ENCODE measurements at regions not wholly inside any gene's neighbourhood (a gene's known extent, or its start where the extent isn't known, plus 50 kb on each side); places are given as distances from the start of the nearest gene placed in this dataset.

GRCh38 chr5:103648086-103648485 is 85.5 kb upstream of the NUDT12 start:
- H3K27ac ChIP-seq, result no peak overlapping the region

GRCh38 chr5:103646698-103647614 is 84.4 kb upstream of the NUDT12 start:
- Histone ChIP-seq H3K27ac (no peak overlapping the region), H3K36me3 (no peaks in the 10 kb centered on the region), H3K27me3 (no peaks in the 10 kb centered on the region), H3K4me3 (no peak overlapping the region), H3K4me1 (no peaks in the 10 kb centered on the region), H3K9me3 (no peaks in the 10 kb centered on the region)
- intact Hi-C loops (cut with DNase I; ENCODE audit: low total_unique reads), result no loop called here
- TF ChIP-seq, protein P1, sequence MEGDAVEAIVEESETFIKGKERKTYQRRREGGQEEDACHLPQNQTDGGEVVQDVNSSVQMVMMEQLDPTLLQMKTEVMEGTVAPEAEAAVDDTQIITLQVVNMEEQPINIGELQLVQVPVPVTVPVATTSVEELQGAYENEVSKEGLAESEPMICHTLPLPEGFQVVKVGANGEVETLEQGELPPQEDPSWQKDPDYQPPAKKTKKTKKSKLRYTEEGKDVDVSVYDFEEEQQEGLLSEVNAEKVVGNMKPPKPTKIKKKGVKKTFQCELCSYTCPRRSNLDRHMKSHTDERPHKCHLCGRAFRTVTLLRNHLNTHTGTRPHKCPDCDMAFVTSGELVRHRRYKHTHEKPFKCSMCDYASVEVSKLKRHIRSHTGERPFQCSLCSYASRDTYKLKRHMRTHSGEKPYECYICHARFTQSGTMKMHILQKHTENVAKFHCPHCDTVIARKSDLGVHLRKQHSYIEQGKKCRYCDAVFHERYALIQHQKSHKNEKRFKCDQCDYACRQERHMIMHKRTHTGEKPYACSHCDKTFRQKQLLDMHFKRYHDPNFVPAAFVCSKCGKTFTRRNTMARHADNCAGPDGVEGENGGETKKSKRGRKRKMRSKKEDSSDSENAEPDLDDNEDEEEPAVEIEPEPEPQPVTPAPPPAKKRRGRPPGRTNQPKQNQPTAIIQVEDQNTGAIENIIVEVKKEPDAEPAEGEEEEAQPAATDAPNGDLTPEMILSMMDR (IDR thresholded peaks at IDR 0.05), result no peak
- no peak for TF ChIP-seq POLR2AphosphoS5 (IDR thresholded peaks at IDR 0.05)
- TF ChIP-seq POLR2A (IDR thresholded peaks at IDR 0.05), result no peak
- no peak for TF ChIP-seq EP300 (IDR thresholded peaks at IDR 0.05)
- DNase-seq, result no peak
- 60 to 76% (median 66%) methylated on average over 6 of the region's 6 CpGs for WGBS, 5 donors

More at GRCh38 chr5:103648086-103648485, 85.5 kb upstream of the NUDT12 start:
- H3K4me3 ChIP-seq, result no peak overlapping the region
- DNase-seq, result no peak
- no peaks in the 10 kb centered on the region for H3K9me3 ChIP-seq
- H3K27me3 ChIP-seq, result no peaks in the 10 kb centered on the region
- no peaks in the 10 kb centered on the region for H3K36me3 ChIP-seq
- TF ChIP-seq EP300 (IDR thresholded peaks at IDR 0.05) (no peak), POLR2A (IDR thresholded peaks at IDR 0.05) (no peak), POLR2AphosphoS5 (IDR thresholded peaks at IDR 0.05) (no peak)
- TF ChIP-seq, protein P1 (IDR thresholded peaks at IDR 0.05), result no peak
- intact Hi-C loops (cut with DNase I; ENCODE audit: low total_unique reads), result no loop called here
- H3K4me1 ChIP-seq, result no peaks in the 10 kb centered on the region
- WGBS, 5 donors, result 72 to 88% (median 76%) methylated on average over 2 of the region's 2 CpGs

- H3K27me3 ChIP-seq, result no peaks in the 10 kb centered on the region
- H3K27ac ChIP-seq, result no peak overlapping the region
- TF ChIP-seq POLR2A (IDR thresholded peaks at IDR 0.05) (no peak), POLR2AphosphoS5 (IDR thresholded peaks at IDR 0.05) (no peak), EP300 (IDR thresholded peaks at IDR 0.05) (no peak)
- intact Hi-C loops (cut with DNase I; ENCODE audit: low total_unique reads), result no loop called here
- DNase-seq, result no peak
- no peaks in the 10 kb centered on the region for H3K9me3 ChIP-seq
- no peaks in the 10 kb centered on the region for H3K4me1 ChIP-seq
- WGBS, 5 donors, result 77 to 92% (median 86%) methylated on average over 1 of the region's 1 CpG
- H3K36me3 ChIP-seq, result no peaks in the 10 kb centered on the region
- H3K4me3 ChIP-seq, result no peak overlapping the region
Observed at GRCh38 chr5:103645816-103646215, 83.2 kb upstream of the NUDT12 start.

DNA sequence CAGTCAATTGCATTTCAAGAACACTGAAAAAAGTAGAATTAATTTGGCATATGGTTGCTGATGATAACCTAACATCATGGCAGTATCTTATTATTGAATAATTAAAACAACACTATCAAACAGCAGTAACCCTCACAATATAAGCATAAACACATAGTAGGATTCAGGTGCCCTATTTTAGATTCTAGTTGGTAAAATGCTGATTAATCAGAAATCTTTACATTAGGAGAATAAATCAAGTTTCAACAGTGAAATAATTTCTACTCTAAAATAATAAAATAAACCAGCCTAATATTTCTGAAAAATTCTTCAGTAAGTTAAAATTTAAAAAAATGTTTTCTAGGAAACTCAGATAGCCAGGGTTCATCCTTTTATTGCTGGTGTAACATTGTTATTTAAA is 76.4 kb upstream of the NUDT12 start:
- intact Hi-C loops (cut with DNase I; ENCODE audit: low total_unique reads), result no loop called here
- H3K27me3 ChIP-seq, result no peaks in the 10 kb centered on the region
- H3K36me3 ChIP-seq, result no peaks in the 10 kb centered on the region
- no peaks in the 10 kb centered on the region for H3K4me1 ChIP-seq
- DNase-seq, result no peak
- no peaks in the 10 kb centered on the region for H3K9me3 ChIP-seq
- H3K27ac ChIP-seq, result no peak overlapping the region
- no peak overlapping the region for H3K4me3 ChIP-seq
- TF ChIP-seq POLR2A (IDR thresholded peaks at IDR 0.05), result no peak
- no peak for TF ChIP-seq EP300 (IDR thresholded peaks at IDR 0.05)
- TF ChIP-seq POLR2AphosphoS5 (IDR thresholded peaks at IDR 0.05), result no peak
- TF ChIP-seq, protein P1 (IDR thresholded peaks at IDR 0.05), result no peak

GRCh38 chr5:103624675-103625074 is 62.1 kb upstream of the NUDT12 start:
- H3K9me3 ChIP-seq, result no peaks in the 10 kb centered on the region
- H3K36me3 ChIP-seq, result no peaks in the 10 kb centered on the region
- no peaks in the 10 kb centered on the region for H3K4me1 ChIP-seq
- DNase-seq, result no peak
- H3K27ac ChIP-seq, result no peak overlapping the region
- TF ChIP-seq POLR2A (IDR thresholded peaks at IDR 0.05) (no peak), EP300 (IDR thresholded peaks at IDR 0.05) (no peak), POLR2AphosphoS5 (IDR thresholded peaks at IDR 0.05) (no peak)
- TF ChIP-seq, protein P1 (IDR thresholded peaks at IDR 0.05), result no peak
- 61 to 74% (median 69%) methylated on average over 3 of the region's 3 CpGs for WGBS, 5 donors
- intact Hi-C loops (cut with DNase I; ENCODE audit: low total_unique reads), result no loop called here
- H3K4me3 ChIP-seq, result no peak overlapping the region
- no peaks in the 10 kb centered on the region for H3K27me3 ChIP-seq

Measured in stomach (tissue), 8 donors.